NCI-H2171 treated with DMSO at 0.1 percent for 48 hours (cell line): ENCODE measurements at regions not wholly inside any gene's neighbourhood (a gene's known extent, or its start where the extent isn't known, plus 50 kb on each side); places are given as distances from the start of the nearest gene placed in this dataset.

Source experiments
- DNase-seq: peaks from one replicate; lab custom pipeline; 2025; lab: John Stamatoyannopoulos, UW

DNA sequence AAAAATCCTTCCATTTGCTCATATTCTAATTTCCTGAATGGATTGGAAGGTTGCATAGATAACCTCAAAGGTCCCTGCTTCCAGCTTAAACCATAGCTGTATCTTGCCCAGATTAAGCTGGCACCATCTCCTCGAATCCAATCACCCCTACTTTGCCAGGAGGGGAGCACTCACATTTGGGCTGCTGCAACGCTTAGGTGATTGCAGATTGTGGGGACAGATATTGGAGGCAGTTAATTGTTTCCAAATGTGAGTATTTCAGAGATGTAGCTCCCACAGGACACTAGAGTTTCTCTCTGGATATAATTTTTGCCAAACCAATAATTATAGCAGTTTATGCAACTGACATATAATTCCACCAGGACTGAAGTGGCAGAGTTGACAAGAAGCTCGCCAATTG is 53.5 kb upstream of the ACSL1 start:
- no peak for DNase-seq

GRCh38 chr4:184882276-184882675 is 56.5 kb upstream of the ACSL1 start:
- DNase-seq: no peak

DNA sequence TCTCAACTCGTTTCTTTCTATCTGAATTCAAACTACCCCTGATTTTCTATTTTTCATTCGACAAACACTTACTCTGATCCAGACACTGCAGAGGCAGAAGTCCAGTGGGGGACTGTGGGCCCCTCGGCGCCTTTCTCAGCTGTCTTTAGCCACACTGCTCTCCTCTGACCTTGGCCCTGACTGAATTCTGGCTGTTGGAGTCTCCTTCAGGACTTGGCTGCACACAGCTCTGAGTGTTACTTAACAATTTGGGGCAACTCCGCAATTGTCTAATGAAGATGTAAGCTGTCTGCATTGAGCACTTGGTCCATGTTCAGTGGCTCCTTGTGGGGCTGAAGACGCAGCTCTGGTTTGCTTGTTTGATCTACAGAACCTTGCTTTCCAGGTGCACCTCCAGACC is 57.3 kb upstream of the ACSL1 start:
- DNase-seq: no peak

- no peak for DNase-seq
Measured at GRCh38 chr4:184884883-184885282, 59.1 kb upstream of the ACSL1 start.

DNA sequence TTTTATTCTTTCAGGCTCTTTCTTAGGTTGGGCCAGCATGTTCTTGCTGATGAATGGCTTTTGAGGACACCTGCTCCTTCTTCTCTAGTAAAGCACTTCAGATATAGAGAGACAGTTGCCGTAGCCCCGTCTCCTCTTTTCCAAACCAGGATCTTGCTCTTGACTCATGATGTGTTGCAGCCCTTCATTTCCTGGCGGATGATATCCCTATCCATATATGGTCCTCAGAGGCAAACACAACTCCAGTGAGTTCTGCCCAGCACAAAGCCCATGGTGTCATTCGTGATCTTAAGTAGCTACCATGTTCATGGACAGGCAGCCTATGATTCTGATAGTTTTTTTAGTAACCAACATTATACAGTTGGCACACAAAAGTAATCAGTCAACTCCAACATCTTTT is 59.8 kb upstream of the ACSL1 start:
- DNase-seq: no peak

GRCh38 chr4:184887333-184887732 is 61.6 kb upstream of the ACSL1 start:
- DNase-seq: no peak

DNA sequence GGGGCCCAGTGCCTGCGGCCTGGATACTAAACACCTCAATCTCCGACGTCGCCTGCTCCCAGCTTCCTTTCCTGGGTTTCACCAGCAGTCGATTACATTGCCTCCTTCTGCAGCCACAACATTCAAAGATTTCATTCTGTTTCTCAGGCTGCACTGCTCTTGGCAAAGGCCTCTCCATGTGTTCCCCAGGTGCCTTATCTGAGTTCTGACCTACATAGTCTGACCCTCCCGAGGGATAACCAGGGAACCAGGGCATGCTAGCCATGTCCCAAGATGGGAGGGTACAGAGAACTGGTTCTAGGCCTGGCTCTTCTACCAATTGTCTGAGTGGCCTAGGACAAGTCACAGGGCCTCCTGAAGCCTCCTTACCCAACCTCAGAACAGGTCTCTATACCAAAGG is 62.2 kb upstream of the ACSL1 start:
- DNase-seq: no peak

DNA sequence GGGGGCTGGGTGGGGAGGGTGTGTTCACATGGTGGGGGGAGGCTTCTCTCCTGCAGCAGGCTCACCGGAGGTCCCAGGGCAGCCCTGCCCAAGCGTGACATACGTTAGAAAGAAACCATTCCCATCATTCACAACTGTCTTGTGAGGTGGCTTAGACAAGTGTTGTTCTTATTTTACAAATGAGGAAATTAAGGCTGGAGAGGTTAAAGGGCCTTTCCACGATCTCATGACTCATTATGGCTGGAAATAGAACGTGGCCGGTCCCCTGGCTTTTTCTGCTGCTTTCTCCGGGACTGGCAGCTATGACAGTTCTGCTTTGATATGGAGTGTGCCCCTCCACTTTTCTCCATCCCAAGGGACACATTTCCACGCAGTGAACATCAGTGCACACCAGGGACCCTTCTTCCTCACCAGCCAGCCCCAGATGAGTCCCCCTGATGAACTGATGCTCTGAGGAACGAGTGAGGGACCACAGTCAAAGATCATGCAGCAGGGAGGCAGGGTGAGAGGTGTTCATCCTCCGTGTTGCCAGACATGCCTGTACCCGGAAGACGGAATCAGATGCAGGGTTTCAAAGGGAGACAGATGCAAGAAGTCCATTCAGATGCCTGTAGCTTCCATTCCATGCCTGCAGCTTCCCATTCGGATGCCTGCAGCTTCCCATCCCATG is 64.0 kb upstream of the ACSL1 start:
- no peak for DNase-seq

GRCh38 chr4:184890499-184890898 is 64.7 kb upstream of the ACSL1 start:
- DNase-seq: peak; percentile 48

DNA sequence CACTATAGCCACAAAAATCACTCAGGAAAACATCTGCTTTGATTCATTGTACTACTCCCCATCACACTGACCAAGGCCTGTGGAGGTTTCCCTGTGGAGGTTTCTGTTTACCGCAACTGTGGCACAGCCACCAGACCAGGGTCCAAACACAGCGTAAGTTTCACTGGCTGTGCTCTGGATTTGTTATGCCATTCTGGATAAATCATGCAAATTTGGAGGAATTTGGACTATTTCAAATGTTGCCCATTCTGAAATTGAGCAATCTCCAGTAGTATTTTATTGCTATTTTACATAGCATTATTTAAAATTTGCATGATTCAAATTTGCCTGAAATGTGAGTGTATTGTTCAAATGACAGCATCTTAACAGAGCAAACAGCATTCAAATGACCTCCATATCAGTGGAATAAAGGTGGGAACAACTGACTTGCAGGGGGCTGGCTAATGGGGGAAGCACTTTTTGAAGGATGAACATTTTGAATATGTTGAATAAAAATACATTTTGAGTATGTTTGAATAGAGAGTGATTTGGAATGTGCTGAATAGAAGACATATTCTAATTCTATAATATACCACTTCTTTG is 66.1 kb upstream of the ACSL1 start:
- DNase-seq: no peak

- DNase-seq: no peak
Measured at GRCh38 chr4:184892999-184893398, 67.2 kb upstream of the ACSL1 start.

DNA sequence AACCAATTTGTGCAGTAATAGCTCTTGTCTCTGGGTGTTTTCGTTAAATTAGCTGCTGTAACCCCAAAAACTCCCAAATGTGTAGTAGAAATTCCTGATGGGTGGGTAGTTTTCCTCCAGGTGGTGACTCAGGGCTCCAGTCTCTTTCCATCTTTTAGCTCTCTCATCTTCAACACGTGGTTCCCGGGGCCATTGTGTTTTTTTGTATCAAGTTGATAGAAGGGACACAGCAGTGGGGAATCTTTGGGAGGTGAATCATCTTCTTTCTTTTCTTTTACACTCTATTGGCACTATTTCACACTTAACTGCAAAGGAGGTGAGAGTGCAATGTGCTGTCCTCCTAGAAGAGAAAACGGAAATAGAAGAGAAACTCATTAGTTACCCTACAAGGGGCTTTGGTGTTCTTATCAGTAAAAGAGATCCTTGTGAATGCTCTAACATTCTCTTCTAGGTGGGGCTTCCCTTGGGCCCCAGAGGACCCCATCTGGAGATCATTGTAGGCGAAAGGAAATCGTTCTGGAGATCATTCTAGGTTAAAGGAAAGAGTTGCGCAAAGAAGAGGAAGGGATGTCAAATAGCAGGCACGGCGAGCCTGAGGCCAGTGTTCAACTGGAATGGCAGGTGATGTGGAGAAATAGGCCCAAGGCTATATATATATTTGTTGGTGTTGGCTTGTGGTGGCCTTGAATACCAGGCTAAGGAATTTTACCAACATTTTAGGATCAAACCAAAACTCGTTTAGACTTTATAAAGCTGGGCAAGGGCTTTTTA is 68.2 kb upstream of the ACSL1 start:
- DNase-seq: no peak

DNA sequence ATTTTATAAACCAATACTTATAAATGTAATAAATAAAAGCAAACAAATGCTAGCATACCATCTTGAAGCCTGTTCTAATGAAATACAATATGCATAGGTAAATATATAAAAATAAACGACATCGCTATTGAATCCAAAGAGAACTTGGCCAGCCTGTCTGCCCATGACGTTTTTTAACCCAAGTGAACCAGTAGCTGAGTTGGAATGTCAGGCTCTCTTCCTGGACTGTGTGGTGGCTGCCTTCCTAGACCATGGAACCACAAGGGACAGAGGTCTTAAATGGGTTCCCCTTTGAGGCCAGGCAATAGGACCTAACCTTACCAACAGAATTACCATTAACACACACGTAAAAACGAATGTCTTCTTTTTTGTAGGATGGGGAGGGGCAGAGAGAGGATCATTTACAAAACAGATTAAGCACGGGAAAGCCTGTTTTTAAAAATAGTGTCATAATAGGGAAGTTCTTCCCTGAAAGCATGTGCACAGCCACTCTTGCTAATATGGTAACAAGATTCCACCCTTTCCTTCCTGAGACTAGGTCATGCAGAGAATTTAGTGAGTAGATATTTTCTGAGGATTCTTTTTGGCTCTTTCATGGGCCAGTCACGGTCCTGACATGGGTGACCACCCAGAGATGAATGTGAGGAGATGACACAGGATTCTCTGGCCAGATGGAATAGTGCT is 69.4 kb upstream of the ACSL1 start:
- no peak for DNase-seq

- no peak for DNase-seq
Measured at GRCh38 chr4:184896868-184897715, 71.3 kb upstream of the ACSL1 start.

- DNase-seq: no peak
Measured at GRCh38 chr4:184897895-184898294, 72.1 kb upstream of the ACSL1 start.

DNA sequence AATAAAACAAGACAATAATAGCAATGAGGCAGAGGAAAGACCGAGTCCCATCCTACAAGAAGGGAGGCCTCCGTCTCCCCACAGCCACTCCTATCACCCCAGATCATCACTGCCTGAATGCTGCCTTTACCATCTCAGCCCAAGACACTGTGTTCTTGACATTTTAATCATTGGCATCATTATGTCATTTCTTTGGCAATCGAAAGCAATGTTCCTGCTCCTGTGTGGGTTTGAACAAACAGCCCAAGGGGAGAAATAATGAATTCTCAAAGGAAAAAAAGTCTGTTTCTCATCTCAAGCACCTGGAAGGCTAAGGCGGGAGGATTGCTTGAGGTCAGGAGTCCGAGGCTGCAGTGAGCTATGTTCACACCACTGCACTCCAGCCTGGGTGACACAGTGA is 73.0 kb upstream of the ACSL1 start:
- DNase-seq: no peak

DNA sequence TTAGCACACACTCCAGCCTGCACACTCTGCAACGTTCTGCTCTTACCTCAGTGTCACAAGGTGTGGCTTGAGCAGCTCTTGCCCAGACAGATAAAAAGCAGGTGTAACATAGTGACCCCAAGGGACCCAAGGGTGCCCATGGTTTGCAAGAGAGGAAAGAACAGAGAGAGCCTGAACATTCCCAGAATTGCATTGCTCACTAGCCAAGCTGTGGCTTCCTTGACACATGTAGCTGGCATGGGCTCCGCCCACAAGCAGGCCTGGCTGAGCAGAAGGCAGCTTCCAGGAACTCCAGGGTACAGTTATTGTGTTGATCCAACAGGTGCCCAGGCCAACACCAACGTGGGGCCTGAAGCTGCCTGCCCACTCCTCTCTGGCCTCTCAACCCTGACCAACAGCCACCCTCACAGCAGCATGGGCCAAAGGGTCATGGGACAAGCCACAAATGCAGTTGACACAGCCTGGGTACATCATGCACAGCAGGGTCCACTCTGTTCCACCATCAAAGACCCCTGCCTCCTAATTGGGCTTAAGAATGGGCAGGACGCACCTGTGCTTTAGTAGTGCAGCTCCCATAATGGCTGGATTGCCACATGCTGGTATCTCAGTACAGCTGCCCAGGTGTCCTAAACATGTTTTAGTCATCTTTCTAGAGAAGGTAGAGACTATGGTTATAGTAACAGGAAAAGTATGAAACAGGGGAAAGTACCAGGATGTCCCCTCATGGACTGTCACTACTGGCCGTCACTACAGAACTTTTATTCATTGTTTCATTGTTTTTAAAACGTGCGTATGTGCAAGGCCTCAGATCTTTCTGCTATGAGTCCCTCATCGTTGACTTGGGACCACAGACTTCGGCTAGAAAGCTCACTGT is 73.7 kb upstream of the ACSL1 start:
- no peak for DNase-seq

DNA sequence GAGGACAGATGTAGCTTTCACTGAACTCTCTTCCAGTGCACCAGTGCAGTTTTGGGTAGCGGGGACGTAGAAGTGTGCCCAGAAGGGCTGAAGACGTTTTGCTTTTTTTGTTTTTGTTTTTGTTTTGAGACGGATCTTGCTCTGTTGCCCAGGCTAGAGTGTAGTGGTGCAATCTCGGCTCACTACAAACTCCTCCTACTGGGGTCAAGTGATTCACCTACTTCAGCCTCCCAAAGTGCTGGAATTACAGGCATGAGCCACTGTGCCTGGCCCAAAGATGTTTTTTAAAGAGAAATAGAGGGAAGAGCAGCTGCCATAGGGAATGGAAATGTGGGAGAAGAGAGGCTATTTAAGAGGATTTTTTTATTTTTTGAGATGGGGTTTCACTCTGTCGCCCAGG is 74.4 kb upstream of the ACSL1 start:
- DNase-seq: no peak

- DNase-seq: no peak
Measured at GRCh38 chr4:184902550-184902949, 76.8 kb upstream of the ACSL1 start.

- no peak for DNase-seq
Measured at GRCh38 chr4:184906480-184907097, 80.8 kb upstream of the ACSL1 start.

DNA sequence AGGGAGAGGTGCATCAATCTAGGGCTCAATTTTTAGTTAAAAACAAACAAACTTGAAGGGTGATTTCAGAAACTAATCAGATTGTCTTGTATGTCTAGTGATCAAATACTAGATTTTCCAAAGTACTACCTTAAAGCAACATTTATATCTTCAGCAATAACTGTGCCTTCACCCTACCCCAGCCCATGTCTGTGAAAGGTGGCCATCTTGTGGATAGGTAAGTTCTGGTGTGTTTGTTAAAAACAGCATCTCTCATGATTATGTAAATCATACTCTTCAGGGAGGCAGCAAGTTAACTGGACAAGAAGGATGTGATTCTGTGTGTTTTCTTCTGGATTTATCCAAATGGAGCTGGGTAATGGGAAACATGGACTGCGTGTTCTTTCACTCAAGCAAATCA is 81.4 kb upstream of the ACSL1 start:
- no peak for DNase-seq
